ENCODE measurements at regions not wholly inside any gene's neighbourhood (a gene's known extent, or its start where the extent isn't known, plus 50 kb on each side); places are given as distances from the start of the nearest gene placed in this dataset.

- TF ChIP-seq CTCF (IDR thresholded peaks at IDR 0.05) (no peak), ZFX (IDR thresholded peaks at IDR 0.05; ENCODE audit: borderline replicate concordance) (no peak)
Observed at GRCh38 chr4:123568936-123569335, 172.3 kb downstream of the SPRY1 start.

Data from 22Rv1 (cell line).